Muscle layer of duodenum (tissue), 2 donors: ENCODE measurements at regions not wholly inside any gene's neighbourhood (a gene's known extent, or its start where the extent isn't known, plus 50 kb on each side); places are given as distances from the start of the nearest gene placed in this dataset.

ENCODE experiments used
- H3K27ac ChIP-seq: one replicate; pipeline ENCODE4 v1.7.0; 2013; ENCODE audit warnings: mild to moderate bottlenecking, low read length
- H3K27me3 ChIP-seq: one replicate; pipeline ENCODE4 v1.7.0; 2013; ENCODE audit warnings: low read depth, mild to moderate bottlenecking, control low read depth, low read length
- H3K36me3 ChIP-seq, 2 donors: one replicate each; pipeline ENCODE4 v1.7.0; 2013; ENCODE audit warnings: low read length in 2 of 2, control low read depth in 1 of 2, mild to moderate bottlenecking in 1 of 2; ENCODE audit not compliant: insufficient read depth in 2 of 2, control insufficient read depth in 1 of 2
- H3K4me1 ChIP-seq, 2 donors: one replicate each; pipeline ENCODE4 v1.7.0; 2013; ENCODE audit warnings: low read length in 2 of 2, mild to moderate bottlenecking in 2 of 2, control low read depth in 1 of 2, moderate library complexity in 1 of 2; ENCODE audit not compliant: insufficient read depth in 2 of 2, control insufficient read depth in 1 of 2
- H3K4me3 ChIP-seq, 2 donors: one replicate each; pipeline ENCODE4 v1.7.0; 2013; ENCODE audit warnings: low read length in 2 of 2, low read depth in 1 of 2, mild to moderate bottlenecking in 1 of 2
- H3K9me3 ChIP-seq, 2 donors: one replicate each; pipeline ENCODE4 v1.7.0; 2013; ENCODE audit warnings: low read length in 2 of 2, control low read depth in 1 of 2, mild to moderate bottlenecking in 1 of 2; ENCODE audit not compliant: control insufficient read depth in 1 of 2
- donor health status: healthy.

DNA sequence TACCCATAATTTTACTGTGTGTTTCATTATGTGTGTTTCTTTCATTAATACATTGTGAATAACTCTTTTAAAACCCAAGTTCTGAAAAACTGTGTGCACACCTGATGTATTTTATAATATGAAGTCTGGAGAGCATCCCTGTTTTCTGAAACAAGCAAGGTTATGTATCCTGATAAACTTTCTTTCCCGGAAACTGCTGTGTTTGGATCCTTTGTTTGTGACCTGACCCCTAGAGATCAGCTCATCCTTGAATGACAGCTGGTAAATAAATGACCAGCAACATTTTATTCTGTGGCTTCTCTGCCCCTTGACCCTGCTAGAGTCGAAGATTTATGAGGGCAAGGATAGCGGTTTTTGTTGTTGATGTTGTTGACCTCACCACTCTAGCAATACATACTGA is 535.6 kb upstream of the ZFP42 start:
- H3K27ac ChIP-seq, result no peak overlapping the region

DNA sequence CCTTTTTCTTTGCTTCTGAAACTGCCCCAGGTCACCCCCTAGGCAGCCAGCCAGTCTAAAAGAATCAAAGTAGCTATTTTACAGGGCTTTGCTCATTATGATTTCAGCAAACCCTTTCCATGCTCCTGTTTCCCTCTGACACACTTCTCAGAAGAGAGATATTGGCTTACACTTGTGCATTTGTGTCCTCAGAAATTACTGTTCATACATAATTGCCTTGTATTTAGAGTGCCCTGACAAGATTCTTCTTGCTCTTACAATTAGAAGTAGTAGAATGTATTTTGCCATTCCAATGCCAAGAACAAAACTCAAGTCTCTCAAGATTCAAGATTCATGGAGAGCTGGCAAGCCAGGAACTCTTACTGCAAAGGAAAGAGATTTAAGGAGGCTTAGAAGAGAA is 531.0 kb upstream of the ZFP42 start:
- Histone ChIP-seq H3K36me3 (no peaks in the 10 kb centered on the region), H3K4me1 (peaks cover 0 to 5% of the 10 kb centered on the region in 2 donors), H3K27ac (no peak overlapping the region), H3K9me3 (no peaks in the 10 kb centered on the region), H3K4me3 (no peak overlapping the region), H3K27me3 (no peaks in the 10 kb centered on the region)

More for the DNA sequence above, 535.6 kb upstream of the ZFP42 start:
- no peaks in the 10 kb centered on the region for H3K27me3 ChIP-seq
- H3K4me1 ChIP-seq, result no peaks in the 10 kb centered on the region
- no peaks in the 10 kb centered on the region for H3K9me3 ChIP-seq
- H3K36me3 ChIP-seq, result no peaks in the 10 kb centered on the region
- no peak overlapping the region for H3K4me3 ChIP-seq

DNA sequence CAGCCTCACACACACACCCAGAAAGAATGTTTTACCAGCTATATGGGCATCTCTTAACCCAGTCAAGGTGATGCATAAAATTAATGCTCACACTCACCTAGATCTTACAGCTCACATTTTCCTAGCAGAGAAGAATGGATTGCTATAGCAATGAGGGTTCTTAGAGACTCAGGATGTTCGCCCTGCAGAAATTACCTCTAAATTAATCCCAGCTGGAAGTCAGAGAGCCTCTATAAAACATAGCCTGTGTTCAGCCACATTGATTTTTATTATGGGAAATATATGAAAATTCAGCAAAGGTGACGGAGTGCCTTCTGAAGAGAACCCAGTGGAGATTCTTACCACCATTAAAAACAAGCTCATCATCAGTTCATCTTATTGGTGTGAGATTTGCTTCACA is 528.3 kb upstream of the ZFP42 start:
- H3K4me1 ChIP-seq, result peaks cover 0 to 5% of the 10 kb centered on the region in 2 donors
- no peak overlapping the region for H3K27ac ChIP-seq
- H3K9me3 ChIP-seq, result no peaks in the 10 kb centered on the region
- H3K4me3 ChIP-seq, result no peak overlapping the region
- no peaks in the 10 kb centered on the region for H3K36me3 ChIP-seq
- H3K27me3 ChIP-seq, result no peaks in the 10 kb centered on the region

DNA sequence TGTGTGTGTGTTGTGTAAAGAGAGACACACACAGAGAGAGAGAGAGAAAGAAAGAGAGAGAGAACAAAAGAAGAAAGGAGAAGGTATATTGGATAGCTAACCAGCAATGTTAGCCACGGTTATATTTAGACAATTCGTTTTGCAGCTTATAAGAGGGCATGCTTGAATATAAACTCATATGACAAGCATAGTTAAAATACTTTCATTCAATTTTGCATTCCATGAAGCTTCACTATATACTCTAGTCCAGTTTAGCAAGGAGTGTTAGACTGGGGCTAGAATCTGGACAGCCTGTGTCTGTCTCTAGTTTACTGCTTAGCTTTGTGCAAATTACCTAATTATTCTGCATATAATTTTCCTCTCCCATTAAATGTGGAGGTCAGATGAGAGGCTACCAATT is 525.9 kb upstream of the ZFP42 start:
- no peaks in the 10 kb centered on the region for H3K36me3 ChIP-seq
- H3K4me3 ChIP-seq, result no peak overlapping the region
- H3K9me3 ChIP-seq, result no peaks in the 10 kb centered on the region
- H3K27me3 ChIP-seq, result no peaks in the 10 kb centered on the region
- H3K27ac ChIP-seq, result no peak overlapping the region
- H3K4me1 ChIP-seq, result peaks cover 0 to 5% of the 10 kb centered on the region in 2 donors

DNA sequence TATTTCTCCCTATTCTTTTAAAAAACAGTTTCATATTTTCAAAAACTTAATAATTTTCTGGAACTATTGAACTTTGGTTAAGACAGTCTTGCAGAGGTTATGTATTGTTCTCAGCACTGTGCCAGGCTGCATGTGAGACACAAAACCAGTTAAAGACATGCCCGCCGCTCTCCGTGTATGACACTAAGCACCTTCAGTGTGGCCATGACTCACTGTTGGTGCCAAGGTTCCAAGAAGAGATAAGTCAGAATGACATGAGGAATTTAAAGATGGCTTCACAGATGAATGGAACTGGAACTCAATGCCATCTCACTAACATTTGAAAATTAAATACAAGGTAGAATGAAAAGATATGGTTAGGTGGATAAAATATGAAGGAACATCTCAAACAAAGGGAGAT is 525.5 kb upstream of the ZFP42 start:
- H3K4me3 ChIP-seq, result no peak overlapping the region
- no peak overlapping the region for H3K27ac ChIP-seq
- no peaks in the 10 kb centered on the region for H3K9me3 ChIP-seq
- H3K27me3 ChIP-seq, result no peaks in the 10 kb centered on the region
- peaks cover 0 to 5% of the 10 kb centered on the region in 2 donors for H3K4me1 ChIP-seq
- no peaks in the 10 kb centered on the region for H3K36me3 ChIP-seq

DNA sequence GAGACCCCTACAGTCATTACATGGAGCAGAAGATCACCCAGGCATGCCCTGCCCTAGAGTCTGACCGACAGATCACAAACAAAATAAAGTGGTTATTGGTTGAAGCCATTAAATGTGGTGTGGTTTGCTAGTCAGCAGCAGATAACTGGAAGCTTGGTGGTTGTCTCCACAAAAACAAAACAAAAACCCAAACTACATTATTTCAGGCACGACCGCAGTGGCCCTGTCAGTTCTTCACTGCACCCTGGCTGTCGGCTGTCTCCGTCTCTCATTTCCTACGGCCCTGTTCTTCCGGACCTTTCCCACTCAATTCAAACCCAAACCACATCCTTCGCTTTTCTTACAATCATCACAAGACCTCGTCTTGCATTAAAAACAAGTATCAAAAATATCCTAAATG is 521.3 kb upstream of the ZFP42 start:
- no peaks in the 10 kb centered on the region for H3K27me3 ChIP-seq
- H3K4me1 ChIP-seq, result peaks cover 0 to 5% of the 10 kb centered on the region in 2 donors
- H3K9me3 ChIP-seq, result no peaks in the 10 kb centered on the region
- no peak overlapping the region for H3K27ac ChIP-seq
- no peaks in the 10 kb centered on the region for H3K36me3 ChIP-seq
- H3K4me3 ChIP-seq, result no peak overlapping the region

DNA sequence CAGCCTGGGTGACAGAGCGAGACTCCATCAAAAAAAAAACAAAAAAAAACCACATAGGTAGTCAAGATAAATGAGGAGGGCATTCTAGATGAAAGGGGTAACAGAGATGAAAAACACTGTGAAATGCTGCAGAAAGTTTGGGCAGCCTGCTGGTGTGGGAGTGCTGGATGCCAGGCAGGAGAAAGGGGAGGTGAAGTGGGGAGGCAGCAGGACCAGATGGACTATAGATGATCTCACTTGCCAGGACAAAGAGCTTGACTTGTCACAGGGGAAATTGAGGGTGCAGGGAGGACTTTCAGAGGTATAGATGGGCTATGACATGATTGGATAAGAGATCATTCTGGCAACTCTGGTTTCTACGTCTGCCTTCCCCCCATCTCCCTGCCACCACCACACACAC is 519.7 kb upstream of the ZFP42 start:
- Histone ChIP-seq H3K27me3 (no peaks in the 10 kb centered on the region), H3K36me3 (no peaks in the 10 kb centered on the region), H3K9me3 (no peaks in the 10 kb centered on the region)

DNA sequence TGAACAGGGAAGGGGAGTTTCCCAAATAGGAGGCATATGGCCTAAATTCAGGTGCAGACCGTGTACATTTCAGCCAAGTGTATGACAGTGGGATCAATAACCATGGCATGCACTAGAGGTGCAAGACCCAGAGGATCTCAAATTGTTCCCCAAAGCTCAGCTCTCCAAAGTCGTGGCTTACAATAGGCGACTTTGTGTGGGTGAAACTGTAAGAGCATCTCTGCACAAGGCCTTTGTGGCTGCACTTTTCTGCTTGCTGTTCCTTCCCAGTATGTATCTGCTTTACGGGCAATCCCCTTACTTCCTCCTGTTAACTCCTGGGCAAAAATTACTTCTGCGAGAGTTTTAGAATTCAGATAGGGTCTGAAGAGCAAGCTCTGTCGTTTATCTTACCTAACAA is 518.3 kb upstream of the ZFP42 start:
- no peaks in the 10 kb centered on the region for H3K27me3 ChIP-seq
- no peaks in the 10 kb centered on the region for H3K9me3 ChIP-seq
- peaks cover 0 to 3% of the 10 kb centered on the region in 2 donors for H3K4me1 ChIP-seq
- no peaks in the 10 kb centered on the region for H3K36me3 ChIP-seq
- H3K27ac ChIP-seq, result no peak overlapping the region
- no peak overlapping the region for H3K4me3 ChIP-seq

More for the DNA sequence above, 519.7 kb upstream of the ZFP42 start:
- Histone ChIP-seq H3K4me1 (peaks cover 0 to 3% of the 10 kb centered on the region in 2 donors), H3K27ac (no peak overlapping the region), H3K4me3 (no peak overlapping the region)

DNA sequence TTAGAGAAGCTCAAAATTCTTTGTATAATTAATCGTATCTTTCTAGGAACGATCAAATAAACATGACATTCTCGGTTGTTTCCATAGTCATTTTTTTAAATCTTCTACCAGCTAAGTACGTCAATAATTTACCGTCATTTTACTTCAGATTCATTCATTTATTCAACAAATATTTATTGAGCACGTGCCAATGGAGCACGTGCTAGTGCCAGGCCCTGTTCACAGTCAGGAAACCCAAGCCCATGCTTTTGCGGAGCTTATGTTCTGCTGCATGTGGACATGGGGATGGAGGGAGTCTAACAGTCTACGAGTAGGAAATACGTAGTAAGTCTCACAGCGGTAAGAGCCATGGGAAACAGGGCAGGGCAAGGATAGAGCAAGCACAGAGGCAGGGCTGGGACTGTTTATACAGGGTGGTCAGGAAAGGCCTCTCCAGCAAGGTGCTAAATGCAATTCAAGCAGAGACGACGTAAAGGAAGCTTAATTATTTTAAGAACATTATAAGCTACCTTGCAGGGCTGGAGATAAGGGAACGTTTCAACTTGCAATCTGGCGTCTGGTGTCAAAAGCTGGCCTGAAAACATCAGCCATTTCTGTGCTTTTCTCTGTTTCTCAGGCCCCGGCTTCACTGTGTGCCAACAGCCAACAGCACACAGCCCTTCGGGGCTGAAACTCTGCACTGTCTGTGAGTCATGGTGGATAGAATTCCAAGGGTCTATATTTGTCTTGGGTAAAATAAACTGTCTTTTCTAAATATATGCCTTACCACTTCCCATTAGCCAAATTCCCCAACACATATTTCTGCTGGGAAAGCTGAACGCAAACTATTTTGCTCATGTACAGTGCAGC is 517.1 kb upstream of the ZFP42 start:
- Histone ChIP-seq H3K36me3 (no peaks in the 10 kb centered on the region), H3K27ac (peak overlapping the region; percentile 33), H3K27me3 (no peaks in the 10 kb centered on the region), H3K4me1 (peaks cover 0 to 3% of the 10 kb centered on the region in 2 donors), H3K9me3 (no peaks in the 10 kb centered on the region), H3K4me3 (no peak overlapping the region)

DNA sequence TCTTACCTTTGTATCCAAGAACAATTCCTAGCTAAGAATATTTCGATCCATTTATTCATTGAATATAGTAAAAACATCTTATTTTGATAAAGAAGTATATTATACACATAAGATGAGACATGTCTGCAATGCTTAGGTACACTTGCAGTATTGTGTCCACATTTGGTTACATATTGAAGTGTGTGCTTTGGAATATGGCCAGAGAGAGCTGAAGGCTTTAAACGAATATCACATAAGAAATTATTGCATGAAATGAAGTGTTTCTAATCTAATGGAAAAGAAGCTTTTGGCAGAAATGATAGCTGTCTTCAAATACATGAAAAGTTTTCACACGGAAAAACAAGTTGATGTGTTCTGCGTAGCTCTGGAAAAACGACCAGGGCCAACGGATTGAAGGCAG is 516.1 kb upstream of the ZFP42 start:
- Histone ChIP-seq H3K27me3 (no peaks in the 10 kb centered on the region), H3K27ac (peak overlapping the region; percentile 13), H3K4me3 (no peak overlapping the region), H3K9me3 (no peaks in the 10 kb centered on the region), H3K4me1 (peaks cover 0 to 3% of the 10 kb centered on the region in 2 donors), H3K36me3 (no peaks in the 10 kb centered on the region)

DNA sequence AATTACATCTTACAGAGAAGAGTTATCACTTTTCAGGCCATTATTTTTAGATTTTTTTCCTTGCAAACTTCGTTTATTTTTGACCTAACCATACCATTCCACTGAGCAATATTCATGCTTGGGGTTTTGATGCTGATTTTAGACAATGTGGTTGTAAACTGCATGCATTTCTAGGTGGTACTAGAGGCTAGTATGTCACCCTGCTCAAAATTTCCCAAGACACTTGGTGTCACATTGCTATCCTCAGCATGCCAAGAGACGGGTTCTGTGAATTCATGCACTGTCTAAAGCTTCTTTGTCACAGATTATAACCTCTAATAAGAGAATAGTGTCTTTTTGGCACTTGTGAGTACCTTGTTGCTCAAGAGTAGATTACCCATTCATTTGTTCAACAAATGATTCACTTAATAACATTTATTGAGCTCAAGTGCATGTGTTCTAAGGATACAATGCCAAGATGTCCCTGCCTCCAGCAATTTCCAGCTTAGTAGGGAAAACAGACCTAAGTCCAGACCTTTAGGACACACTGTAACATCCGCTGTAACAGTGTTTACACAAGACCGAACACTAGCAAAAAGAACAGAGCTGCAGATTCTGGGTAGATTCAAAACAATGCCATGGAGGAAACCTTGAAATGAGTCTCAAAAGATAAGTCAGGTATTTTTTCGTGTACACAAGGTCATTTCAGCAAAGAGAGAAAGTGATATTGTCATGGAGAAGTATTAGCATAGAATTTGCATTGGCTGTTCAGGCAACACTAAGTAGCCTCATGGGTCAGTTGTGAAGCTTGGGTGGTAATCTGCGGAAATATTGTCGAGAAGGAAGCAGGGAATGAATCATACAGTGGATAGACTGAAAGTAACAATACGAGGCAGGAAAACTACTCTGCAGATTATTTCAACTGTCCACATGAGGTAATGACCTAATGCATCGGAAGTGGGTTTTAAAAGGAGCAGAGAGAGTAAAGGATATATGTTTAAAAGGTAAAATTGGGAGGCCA is 515.1 kb upstream of the ZFP42 start:
- no peaks in the 10 kb centered on the region for H3K9me3 ChIP-seq
- peaks cover 0 to 3% of the 10 kb centered on the region in 2 donors for H3K4me1 ChIP-seq
- H3K36me3 ChIP-seq, result no peaks in the 10 kb centered on the region
- peak overlapping the region; percentile 22 for H3K27ac ChIP-seq
- no peak overlapping the region for H3K4me3 ChIP-seq
- no peaks in the 10 kb centered on the region for H3K27me3 ChIP-seq
